GM12872 (cell line): ENCODE measurements at regions not wholly inside any gene's neighbourhood (a gene's known extent, or its start where the extent isn't known, plus 50 kb on each side); places are given as distances from the start of the nearest gene placed in this dataset.

Source experiments
- CTCF ChIP-seq: IDR thresholded peaks from 3 replicates; pipeline ENCODE4 v1.5.1; 2011; ENCODE audit warnings: low read depth, mild to moderate bottlenecking, low read length, moderate library complexity; ENCODE audit not compliant: insufficient read depth

GRCh38 chr4:11165052-11165451, 263.6 kb downstream of the HS3ST1 start:
- TF ChIP-seq CTCF, result no peak

GRCh38 chr4:11160288-11160687, 268.4 kb downstream of the HS3ST1 start:
- TF ChIP-seq CTCF, result no peak

DNA sequence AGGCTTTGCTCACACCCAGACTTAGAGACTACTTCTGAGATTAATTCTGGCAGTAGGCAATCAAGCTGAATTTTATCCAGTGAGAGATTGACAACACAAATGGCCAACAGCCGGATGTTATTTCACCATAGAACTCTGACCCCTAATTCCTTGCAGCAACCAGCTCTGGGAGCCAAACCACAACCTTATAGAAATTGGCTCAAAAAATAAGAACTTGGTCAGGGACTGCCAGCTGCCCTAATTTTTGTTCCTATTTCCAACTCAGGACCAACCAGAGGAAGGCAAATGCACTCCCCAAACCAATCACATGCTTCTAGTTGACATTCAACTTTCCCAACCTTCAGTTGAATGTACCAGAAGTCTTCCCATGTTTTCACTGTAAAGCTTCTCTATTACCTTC, 269.7 kb downstream of the HS3ST1 start:
- no peak for TF ChIP-seq CTCF

GRCh38 chr4:11155208-11155867, 273.4 kb downstream of the HS3ST1 start:
- no peak for TF ChIP-seq CTCF

- no peak for TF ChIP-seq CTCF
Observed at GRCh38 chr4:11153171-11153750, 275.4 kb downstream of the HS3ST1 start.

- no peak for TF ChIP-seq CTCF
Observed at GRCh38 chr4:11152684-11153083, 276.0 kb downstream of the HS3ST1 start.

- no peak for TF ChIP-seq CTCF
Observed at GRCh38 chr4:11151500-11151899, 277.2 kb downstream of the HS3ST1 start.
